ENCODE measurements at regions not wholly inside any gene's neighbourhood (a gene's known extent, or its start where the extent isn't known, plus 50 kb on each side); places are given as distances from the start of the nearest gene placed in this dataset.

- DNase-seq (ENCODE audit: low read depth, low spot score) = peak; percentile 98
- WGBS (ENCODE audit: insufficient coverage, insufficient replicate concordance, low lambda C conversion rate, missing lambda C conversion rate) = 0% methylated on average over 13 of the region's 13 CpGs
- Histone ChIP-seq H2AFZ (ENCODE audit: control insufficient read depth, low read depth, low read length) (no peak overlapping the region), H4K20me1 (ENCODE audit: control insufficient read depth, insufficient read depth) (no peaks in the 10 kb centered on the region), H3K9me3 (replicated peaks; ENCODE audit: control insufficient read depth, insufficient read depth, low read length) (peaks cover 12% of the 10 kb centered on the region; the same call in 2 of the 3 replicates), H3K4me3 (peak overlapping the region; percentile 22; the same call in 1 of the 2 replicates), H3K27ac (ENCODE audit: control insufficient read depth, insufficient read depth) (peak overlapping the region; percentile 92), H3K36me3 (ENCODE audit: control insufficient read depth in 2 of 2, insufficient read depth in 2 of 2, low read length in 1 of 2) (no peaks in the 10 kb centered on the region), H3K79me2 (ENCODE audit: control insufficient read depth, insufficient read depth, low read length) (no peaks in the 10 kb centered on the region), H3K27me3 (replicated peaks in 1 of 2; ENCODE audit: control insufficient read depth in 2 of 2, insufficient read depth in 2 of 2, low read length in 1 of 2) (no peaks in the 10 kb centered on the region), H3K4me2 (ENCODE audit: control insufficient read depth, insufficient read depth) (peak overlapping the region; percentile 73), H3K9ac (ENCODE audit: control insufficient read depth, insufficient read depth, low read length) (peak overlapping the region; percentile 46; the same call in 1 of the 2 replicates), H3K4me1 (ENCODE audit: control insufficient read depth, insufficient read depth, low read length) (peaks cover 32% of the 10 kb centered on the region)
- in situ Hi-C loops (cut with MboI) (loop anchor here (5.0 kb wide), 1 partner anchor 149 kb away; no protein-coding TSS in a partner anchor), intact Hi-C loops (cut with micrococcal nuclease; ENCODE audit: unreplicated experiment) (loop anchor here (2.0 to 10.0 kb wide), 6 partner anchors 59 to 777 kb away; partner anchors contain the start of gene INHBA)
- POLR2A ChIA-PET = interaction anchor here (0.7 to 2.0 kb wide), 6 partner anchors 11 to 73 kb away, joined by 3 to 11 read pairs (median 4); no protein-coding TSS in a partner anchor
- RAD21 ChIA-PET (ENCODE audit: unreplicated experiment) = interaction anchor here (0.9 to 4.3 kb wide), 19 partner anchors 9 to 878 kb away, joined by 3 to 68 read pairs (median 5); no protein-coding TSS in a partner anchor
- ATAC-seq = peak; percentile 90
- SMC1A ChIA-PET (ENCODE audit: uncharacterized antibody, unreplicated experiment) = interaction anchor here (0.8 to 6.6 kb wide), 25 partner anchors 11 to 1768 kb away, joined by 3 to 86 read pairs (median 4); partner anchors contain the start of genes MRPL32 and PSMA2
- BruUV-seq (replicated peaks) = no TSS peak
- CTCF ChIA-PET = interaction anchor here (0.7 to 2.7 kb wide), 12 partner anchors 11 to 177 kb away, joined by 3 to 16 read pairs (median 4); no protein-coding TSS in a partner anchor
- FAIRE-seq = peak; percentile 92
- TF ChIP-seq EED (IDR thresholded peaks at IDR 0.05; ENCODE audit: low read depth) = peak; percentile 96
- peak; percentile 97 for TF ChIP-seq ZBED1 (IDR thresholded peaks at IDR 0.05; ENCODE audit: borderline replicate concordance)
- TF ChIP-seq SUPT20H (IDR thresholded peaks at IDR 0.05; ENCODE audit: borderline replicate concordance, control insufficient read depth, low read depth, low read length) = no peak
- peak; percentile 99 for TF ChIP-seq IKZF2 (IDR thresholded peaks at IDR 0.05)
- 0 out of 2 replicates have a peak, but pooled peaks have one; percentile 12 for TF ChIP-seq ZNF384 (IDR thresholded peaks at IDR 0.05; ENCODE audit: borderline replicate concordance, low read depth, low read length)
- peak; percentile 99 for TF ChIP-seq MEF2B (IDR thresholded peaks at IDR 0.05; ENCODE audit: partially characterized antibody, poor library complexity, severe bottlenecking)
- peak; percentile 97 for TF ChIP-seq SKIL (IDR thresholded peaks at IDR 0.05; ENCODE audit: low read depth, poor library complexity, severe bottlenecking)
- no peak for TF ChIP-seq CUX1 (IDR thresholded peaks at IDR 0.05; ENCODE audit: insufficient replicate concordance, low read depth, low read length)
- TF ChIP-seq CHD2 (IDR thresholded peaks at IDR 0.05; ENCODE audit: borderline replicate concordance, low read depth, low read length) = peak; percentile 82
- peak; percentile 97 for TF ChIP-seq CBX5 (IDR thresholded peaks at IDR 0.05; ENCODE audit: low read depth)
- TF ChIP-seq, protein P1, sequence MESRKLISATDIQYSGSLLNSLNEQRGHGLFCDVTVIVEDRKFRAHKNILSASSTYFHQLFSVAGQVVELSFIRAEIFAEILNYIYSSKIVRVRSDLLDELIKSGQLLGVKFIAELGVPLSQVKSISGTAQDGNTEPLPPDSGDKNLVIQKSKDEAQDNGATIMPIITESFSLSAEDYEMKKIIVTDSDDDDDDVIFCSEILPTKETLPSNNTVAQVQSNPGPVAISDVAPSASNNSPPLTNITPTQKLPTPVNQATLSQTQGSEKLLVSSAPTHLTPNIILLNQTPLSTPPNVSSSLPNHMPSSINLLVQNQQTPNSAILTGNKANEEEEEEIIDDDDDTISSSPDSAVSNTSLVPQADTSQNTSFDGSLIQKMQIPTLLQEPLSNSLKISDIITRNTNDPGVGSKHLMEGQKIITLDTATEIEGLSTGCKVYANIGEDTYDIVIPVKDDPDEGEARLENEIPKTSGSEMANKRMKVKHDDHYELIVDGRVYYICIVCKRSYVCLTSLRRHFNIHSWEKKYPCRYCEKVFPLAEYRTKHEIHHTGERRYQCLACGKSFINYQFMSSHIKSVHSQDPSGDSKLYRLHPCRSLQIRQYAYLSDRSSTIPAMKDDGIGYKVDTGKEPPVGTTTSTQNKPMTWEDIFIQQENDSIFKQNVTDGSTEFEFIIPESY (IDR thresholded peaks at IDR 0.05) = no peak
- TF ChIP-seq EGR1 (IDR thresholded peaks at IDR 0.05; ENCODE audit: borderline replicate concordance in 1 of 2, low read depth in 2 of 2, low read length in 2 of 2) = peak in 1 of 2 experiments; percentile 82; a peak in 2 of 3 replicates
Measured at GRCh38 chr7:41881331-41882130, 178.6 kb upstream of the INHBA start.
